ENCODE measurements at regions not wholly inside any gene's neighbourhood (a gene's known extent, or its start where the extent isn't known, plus 50 kb on each side); places are given as distances from the start of the nearest gene placed in this dataset.

- no peaks in the 10 kb centered on the region for H3K36me3 ChIP-seq (ENCODE audit: control insufficient read depth in 4 of 4, insufficient read depth in 4 of 4, low read length in 4 of 4)
- no peaks in the 10 kb centered on the region for H3K9me3 ChIP-seq (ENCODE audit: control insufficient read depth in 4 of 4, insufficient read depth in 3 of 4, low read length in 3 of 4)
- DNase-seq = no peak
- no peak overlapping the region for H3K9ac ChIP-seq (ENCODE audit: insufficient read depth in 1 of 2, low read length in 2 of 2)
- 94 to 95% methylated on average over 6 of the region's 6 CpGs for WGBS, 2 donors
- ATAC-seq (ENCODE audit: insufficient read depth, low FRiP score) = no peak
- H3K27me3 ChIP-seq (ENCODE audit: control insufficient read depth in 3 of 3, insufficient read depth in 3 of 3, low read length in 2 of 3) = no peaks in the 10 kb centered on the region
- no peak overlapping the region for H3K27ac ChIP-seq (ENCODE audit: low read depth in 1 of 2, low read length in 1 of 2)
- TF ChIP-seq, protein P1, sequence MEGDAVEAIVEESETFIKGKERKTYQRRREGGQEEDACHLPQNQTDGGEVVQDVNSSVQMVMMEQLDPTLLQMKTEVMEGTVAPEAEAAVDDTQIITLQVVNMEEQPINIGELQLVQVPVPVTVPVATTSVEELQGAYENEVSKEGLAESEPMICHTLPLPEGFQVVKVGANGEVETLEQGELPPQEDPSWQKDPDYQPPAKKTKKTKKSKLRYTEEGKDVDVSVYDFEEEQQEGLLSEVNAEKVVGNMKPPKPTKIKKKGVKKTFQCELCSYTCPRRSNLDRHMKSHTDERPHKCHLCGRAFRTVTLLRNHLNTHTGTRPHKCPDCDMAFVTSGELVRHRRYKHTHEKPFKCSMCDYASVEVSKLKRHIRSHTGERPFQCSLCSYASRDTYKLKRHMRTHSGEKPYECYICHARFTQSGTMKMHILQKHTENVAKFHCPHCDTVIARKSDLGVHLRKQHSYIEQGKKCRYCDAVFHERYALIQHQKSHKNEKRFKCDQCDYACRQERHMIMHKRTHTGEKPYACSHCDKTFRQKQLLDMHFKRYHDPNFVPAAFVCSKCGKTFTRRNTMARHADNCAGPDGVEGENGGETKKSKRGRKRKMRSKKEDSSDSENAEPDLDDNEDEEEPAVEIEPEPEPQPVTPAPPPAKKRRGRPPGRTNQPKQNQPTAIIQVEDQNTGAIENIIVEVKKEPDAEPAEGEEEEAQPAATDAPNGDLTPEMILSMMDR (IDR thresholded peaks at IDR 0.05; ENCODE audit: control extremely low read depth, extremely low read depth) = no peak
- peaks cover 0 to 8% (median 0%) of the 10 kb centered on the region in 5 donors for H3K4me1 ChIP-seq (ENCODE audit: control insufficient read depth in 5 of 5, insufficient read depth in 5 of 5, low read length in 5 of 5)
- no peak overlapping the region for H3K4me3 ChIP-seq
These were observed 129.2 kb upstream of the DUSP10 start for GRCh38 chr1:221871056-221871455.

DNA sequence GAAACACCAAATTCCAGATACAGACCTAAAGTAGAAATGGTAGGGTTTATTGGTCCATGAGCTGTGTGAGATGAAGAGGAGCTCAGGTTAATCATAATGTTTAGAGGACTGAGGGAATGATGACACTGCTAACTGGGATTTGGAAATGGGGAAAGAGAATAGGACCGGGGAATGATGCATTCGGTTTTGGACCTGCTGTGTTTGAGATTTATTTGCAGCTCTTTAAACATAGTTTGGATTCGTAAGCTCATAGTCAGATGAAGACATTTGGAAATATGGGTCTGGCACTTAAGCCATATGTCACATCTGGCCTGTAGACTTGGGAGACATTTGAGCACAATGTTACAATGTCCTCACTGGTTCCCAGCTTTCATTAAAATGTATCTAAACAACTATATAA is 127.9 kb upstream of the DUSP10 start:
- WGBS, 2 donors = 89 to 95% methylated on average over 3 of the region's 3 CpGs
- no peak for DNase-seq
- no peak overlapping the region for H3K4me3 ChIP-seq
- no peaks in the 10 kb centered on the region for H3K9me3 ChIP-seq (ENCODE audit: control insufficient read depth in 4 of 4, insufficient read depth in 3 of 4, low read length in 3 of 4)
- no peak overlapping the region for H3K27ac ChIP-seq (ENCODE audit: low read depth in 1 of 2, low read length in 1 of 2)
- H3K36me3 ChIP-seq (ENCODE audit: control insufficient read depth in 4 of 4, insufficient read depth in 4 of 4, low read length in 4 of 4) = no peaks in the 10 kb centered on the region
- no peak overlapping the region for H3K9ac ChIP-seq (ENCODE audit: insufficient read depth in 1 of 2, low read length in 2 of 2)
- H3K27me3 ChIP-seq (ENCODE audit: control insufficient read depth in 3 of 3, insufficient read depth in 3 of 3, low read length in 2 of 3) = no peaks in the 10 kb centered on the region
- ATAC-seq (ENCODE audit: insufficient read depth, low FRiP score) = no peak
- TF ChIP-seq, protein P1 (IDR thresholded peaks at IDR 0.05; ENCODE audit: control extremely low read depth, extremely low read depth) = no peak
- peaks cover 0 to 8% (median 0%) of the 10 kb centered on the region in 5 donors for H3K4me1 ChIP-seq (ENCODE audit: control insufficient read depth in 5 of 5, insufficient read depth in 5 of 5, low read length in 5 of 5)

- no peaks in the 10 kb centered on the region for H3K36me3 ChIP-seq (ENCODE audit: control insufficient read depth in 4 of 4, insufficient read depth in 4 of 4, low read length in 4 of 4)
- H3K9me3 ChIP-seq (ENCODE audit: control insufficient read depth in 4 of 4, insufficient read depth in 3 of 4, low read length in 3 of 4) = no peaks in the 10 kb centered on the region
- WGBS, 2 donors = 83 to 85% methylated on average over 3 of the region's 3 CpGs
- TF ChIP-seq, protein P1 (IDR thresholded peaks at IDR 0.05; ENCODE audit: control extremely low read depth, extremely low read depth) = no peak
- H3K27me3 ChIP-seq (ENCODE audit: control insufficient read depth in 3 of 3, insufficient read depth in 3 of 3, low read length in 2 of 3) = no peaks in the 10 kb centered on the region
- H3K4me1 ChIP-seq (ENCODE audit: control insufficient read depth in 5 of 5, insufficient read depth in 5 of 5, low read length in 5 of 5) = peaks cover 0 to 8% (median 0%) of the 10 kb centered on the region in 5 donors
- ATAC-seq (ENCODE audit: insufficient read depth, low FRiP score) (no peak), DNase-seq (peak in 1 of 3 donors; percentile 21)
- H3K4me3 ChIP-seq = no peak overlapping the region
- H3K9ac ChIP-seq (ENCODE audit: insufficient read depth in 1 of 2, low read length in 2 of 2) = no peak overlapping the region
- no peak overlapping the region for H3K27ac ChIP-seq (ENCODE audit: low read depth in 1 of 2, low read length in 1 of 2)
These were observed 126.9 kb upstream of the DUSP10 start for GRCh38 chr1:221868593-221869303.

DNA sequence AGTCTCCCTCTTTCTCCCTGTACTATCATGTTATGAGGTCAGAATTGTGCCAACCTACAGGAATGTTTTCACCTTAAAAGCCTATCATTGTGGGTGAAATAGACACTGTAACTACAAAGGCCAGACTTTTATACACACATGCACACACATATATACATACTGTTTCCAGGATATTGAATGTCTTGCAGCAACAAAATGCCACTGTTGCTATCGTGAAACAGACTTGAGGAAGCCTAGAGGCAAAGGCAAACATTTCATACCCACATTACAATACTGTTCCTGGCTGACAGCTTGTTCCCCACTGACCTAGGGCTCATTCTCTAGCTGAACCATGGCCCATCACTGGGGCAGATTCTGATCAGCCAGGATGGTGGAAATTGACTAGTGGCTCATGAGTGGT is 125.1 kb upstream of the DUSP10 start:
- ATAC-seq (ENCODE audit: insufficient read depth, low FRiP score) (no peak), DNase-seq (no peak)
- no peaks in the 10 kb centered on the region for H3K27me3 ChIP-seq (ENCODE audit: control insufficient read depth in 3 of 3, insufficient read depth in 3 of 3, low read length in 2 of 3)
- H3K36me3 ChIP-seq (ENCODE audit: control insufficient read depth in 4 of 4, insufficient read depth in 4 of 4, low read length in 4 of 4) = no peaks in the 10 kb centered on the region
- no peaks in the 10 kb centered on the region for H3K9me3 ChIP-seq (ENCODE audit: control insufficient read depth in 4 of 4, insufficient read depth in 3 of 4, low read length in 3 of 4)
- TF ChIP-seq, protein P1 (IDR thresholded peaks at IDR 0.05; ENCODE audit: control extremely low read depth, extremely low read depth) = no peak
- no peak overlapping the region for H3K9ac ChIP-seq (ENCODE audit: insufficient read depth in 1 of 2, low read length in 2 of 2)
- H3K4me1 ChIP-seq (ENCODE audit: control insufficient read depth in 5 of 5, insufficient read depth in 5 of 5, low read length in 5 of 5) = peaks cover 0 to 8% (median 0%) of the 10 kb centered on the region in 5 donors
- H3K27ac ChIP-seq (ENCODE audit: low read depth in 1 of 2, low read length in 1 of 2) = no peak overlapping the region
- WGBS, 2 donors = 73 to 74% methylated on average over 1 of the region's 1 CpG
- no peak overlapping the region for H3K4me3 ChIP-seq

Measured in lung (tissue), 11 donors.